C4-2B (cell line): ENCODE measurements at regions not wholly inside any gene's neighbourhood (a gene's known extent, or its start where the extent isn't known, plus 50 kb on each side); places are given as distances from the start of the nearest gene placed in this dataset.

ENCODE experiments used
- ZFX ChIP-seq: fragments of 450-650 bp; IDR thresholded peaks from 2 replicates; pipeline ENCODE4 v1.6.1; 2017
- TF ChIP-seq, protein P1 (sequence below): fragments of 450-650 bp; conservative IDR thresholded peaks from 2 replicates; pipeline ENCODE4 v1.5.1; 2017; ENCODE audit warnings: mild to moderate bottlenecking

- TF ChIP-seq, protein P1, sequence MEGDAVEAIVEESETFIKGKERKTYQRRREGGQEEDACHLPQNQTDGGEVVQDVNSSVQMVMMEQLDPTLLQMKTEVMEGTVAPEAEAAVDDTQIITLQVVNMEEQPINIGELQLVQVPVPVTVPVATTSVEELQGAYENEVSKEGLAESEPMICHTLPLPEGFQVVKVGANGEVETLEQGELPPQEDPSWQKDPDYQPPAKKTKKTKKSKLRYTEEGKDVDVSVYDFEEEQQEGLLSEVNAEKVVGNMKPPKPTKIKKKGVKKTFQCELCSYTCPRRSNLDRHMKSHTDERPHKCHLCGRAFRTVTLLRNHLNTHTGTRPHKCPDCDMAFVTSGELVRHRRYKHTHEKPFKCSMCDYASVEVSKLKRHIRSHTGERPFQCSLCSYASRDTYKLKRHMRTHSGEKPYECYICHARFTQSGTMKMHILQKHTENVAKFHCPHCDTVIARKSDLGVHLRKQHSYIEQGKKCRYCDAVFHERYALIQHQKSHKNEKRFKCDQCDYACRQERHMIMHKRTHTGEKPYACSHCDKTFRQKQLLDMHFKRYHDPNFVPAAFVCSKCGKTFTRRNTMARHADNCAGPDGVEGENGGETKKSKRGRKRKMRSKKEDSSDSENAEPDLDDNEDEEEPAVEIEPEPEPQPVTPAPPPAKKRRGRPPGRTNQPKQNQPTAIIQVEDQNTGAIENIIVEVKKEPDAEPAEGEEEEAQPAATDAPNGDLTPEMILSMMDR: no peak
- no peak for TF ChIP-seq ZFX
These were observed 338.4 kb downstream of the ADAMTS20 start for GRCh38 chr12:43213608-43214007.
